ENCODE measurements at regions not wholly inside any gene's neighbourhood (a gene's known extent, or its start where the extent isn't known, plus 50 kb on each side); places are given as distances from the start of the nearest gene placed in this dataset.
"Not testable (repeated sequence)": the region's sequence is repeated elsewhere in the genome, so short reads cannot be mapped to it uniquely, and the experiment has no call there.

DNA sequence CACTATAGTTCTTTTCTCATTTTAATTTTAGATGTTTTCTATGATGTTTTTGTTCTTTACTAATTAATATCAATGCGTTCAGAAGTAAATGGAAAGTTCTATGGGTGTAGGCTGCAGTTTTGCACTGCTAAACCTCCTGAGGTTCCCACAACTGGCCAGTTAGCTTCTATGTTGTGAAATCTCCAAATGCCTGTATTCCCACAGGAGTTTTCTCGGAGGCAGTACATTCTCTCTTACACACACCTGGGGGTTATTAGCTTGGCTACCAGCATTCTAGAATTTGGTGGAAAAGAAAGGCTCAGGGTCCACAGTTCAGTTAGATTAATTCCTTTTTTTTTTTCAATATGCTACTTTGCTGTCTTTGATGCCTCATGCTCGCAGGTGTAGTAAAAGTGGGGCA, 216.9 kb upstream of the NRIP1 start:
- no peak for DNase-seq

DNA sequence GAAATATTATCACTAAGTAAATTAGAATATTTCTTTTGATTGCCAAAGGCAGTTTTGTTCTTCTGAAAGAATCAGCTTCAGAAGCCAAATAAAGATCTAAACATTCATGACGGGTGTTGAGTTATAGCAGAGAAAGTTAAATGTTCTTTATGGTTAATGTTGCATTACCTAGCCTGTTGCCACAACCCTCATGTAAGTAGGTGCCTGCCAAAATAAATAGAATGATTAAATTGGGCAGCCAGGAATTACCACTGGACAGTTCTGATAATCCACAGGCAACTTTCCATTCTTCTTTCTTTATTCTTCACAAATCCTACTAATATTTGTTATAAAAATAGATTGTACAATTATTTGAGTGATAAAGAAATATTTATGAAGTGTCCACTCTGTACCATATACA, 217.9 kb upstream of the NRIP1 start:
- no peak for DNase-seq

DNA sequence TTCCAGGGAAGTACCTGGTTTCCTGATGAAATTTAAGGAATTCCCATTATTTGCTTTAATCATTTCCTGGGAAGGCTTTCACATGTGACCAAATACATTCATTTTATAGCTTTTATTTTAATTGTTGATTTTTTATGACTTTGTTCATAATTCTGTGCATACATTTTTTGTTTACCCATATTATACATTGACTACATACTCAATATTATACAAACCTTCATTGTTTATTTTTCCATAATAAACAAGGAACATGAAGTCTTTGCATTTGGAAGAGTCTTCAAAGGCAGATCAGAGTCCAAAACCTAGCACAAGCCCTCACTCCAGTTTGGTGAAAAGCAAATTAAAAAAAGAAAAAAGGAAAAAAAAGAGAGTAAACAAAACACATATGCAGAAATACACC, 218.3 kb upstream of the NRIP1 start:
- no peak for DNase-seq

DNA sequence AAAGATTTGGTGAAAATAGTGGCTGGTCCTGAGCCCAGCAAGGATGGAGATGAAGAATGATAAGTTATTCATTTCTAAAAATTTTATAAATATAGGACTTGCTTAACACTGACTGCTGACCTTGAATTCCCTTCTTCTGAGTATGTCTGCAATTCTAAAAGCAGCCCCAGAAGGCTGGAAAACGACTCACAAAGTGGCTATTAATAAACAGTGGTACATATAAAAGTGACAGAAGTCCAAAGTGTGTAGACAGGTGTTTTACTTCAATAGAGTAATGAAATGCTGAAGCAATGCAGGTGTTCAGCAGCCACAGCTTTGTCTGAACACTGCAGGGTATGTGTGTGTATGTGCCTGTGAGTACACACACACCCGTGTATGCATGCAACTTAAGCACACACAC, 219.0 kb upstream of the NRIP1 start:
- DNase-seq = no peak

DNA sequence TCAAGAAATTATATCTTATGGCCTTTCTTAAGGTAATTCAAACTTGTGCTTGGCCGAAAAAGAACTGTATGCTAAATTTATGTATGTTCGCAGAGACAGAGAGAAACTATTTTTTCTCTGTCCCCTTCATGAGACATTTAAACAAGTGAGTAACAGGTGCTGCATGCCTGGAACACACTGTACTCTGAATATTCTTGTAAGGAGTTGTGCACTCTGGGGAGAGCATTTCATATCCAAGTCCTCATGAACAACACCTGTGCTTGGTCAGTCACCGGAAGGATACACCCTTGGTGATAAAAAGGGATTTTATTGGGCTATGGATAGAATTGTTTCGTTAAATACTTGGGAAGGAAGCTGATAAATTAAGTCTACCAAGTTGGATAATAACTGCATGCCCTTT, 220.8 kb upstream of the NRIP1 start:
- no peak for DNase-seq

DNA sequence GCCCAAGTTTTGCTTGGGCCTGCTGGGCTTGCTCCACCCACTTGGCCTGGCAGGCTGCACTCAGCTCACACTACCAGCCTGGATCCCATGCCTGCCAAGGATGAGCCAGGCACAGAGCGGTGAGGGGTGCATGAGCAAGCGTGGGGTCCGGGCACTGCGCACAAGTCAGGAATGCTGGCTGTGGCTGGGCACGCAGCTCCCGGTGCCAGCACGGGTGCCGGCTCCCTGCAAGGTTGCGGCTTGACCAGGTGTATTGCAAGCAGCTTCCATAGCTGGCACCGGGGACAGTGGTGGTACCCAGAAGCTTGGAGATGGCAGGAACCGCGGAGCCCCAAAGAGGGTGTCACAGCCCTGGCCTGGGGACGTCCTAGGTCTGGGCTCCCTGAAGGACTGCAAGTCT, 224.4 kb upstream of the NRIP1 start:
- DNase-seq = no peak

DNA sequence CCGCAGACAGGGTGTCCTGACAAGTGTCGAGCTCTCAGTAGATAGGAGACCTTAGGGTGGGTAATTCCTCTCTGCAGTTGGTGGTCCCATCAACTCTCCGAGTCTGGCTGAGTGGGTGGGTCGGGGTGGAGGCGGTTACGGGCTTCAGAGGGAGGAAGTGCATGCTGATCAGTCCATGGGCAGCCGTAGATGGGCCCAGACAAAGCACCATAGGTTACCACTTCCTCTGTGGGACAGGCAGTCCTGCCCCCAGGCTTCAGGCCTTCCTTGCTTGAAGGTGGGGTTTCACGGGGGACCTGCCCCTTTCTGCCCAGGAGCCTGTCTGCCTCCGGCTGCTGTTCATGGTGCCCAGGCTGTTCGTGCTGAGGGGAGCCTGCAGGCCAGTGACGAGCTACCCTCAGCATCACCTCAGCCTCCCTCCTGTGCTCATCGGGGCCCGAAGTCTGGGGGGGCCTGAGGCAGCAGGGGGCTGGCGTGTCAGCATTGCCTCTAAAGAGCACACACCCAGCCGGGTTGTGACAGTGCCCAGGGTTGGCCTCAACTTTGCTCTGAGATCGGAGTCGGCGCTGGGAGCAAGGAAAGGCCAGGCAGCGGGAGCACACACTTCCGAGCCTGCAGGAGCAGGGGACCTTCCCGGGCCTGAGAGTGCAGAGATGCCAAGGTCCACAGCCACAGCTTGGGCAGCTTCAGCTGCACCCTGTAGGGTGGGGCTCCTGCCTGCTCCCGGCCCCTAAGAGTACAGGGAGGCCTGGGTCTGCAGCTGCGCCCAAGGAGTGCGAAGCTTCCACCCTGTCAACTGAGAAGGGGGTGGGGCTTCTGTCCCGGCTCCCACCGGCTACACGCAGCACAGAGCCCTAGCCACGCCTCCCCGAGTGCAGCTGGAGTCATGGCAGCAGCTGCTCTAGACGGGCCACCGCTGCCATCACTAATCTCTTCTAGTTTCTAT, 225.4 kb upstream of the NRIP1 start:
- DNase-seq = no peak

DNA sequence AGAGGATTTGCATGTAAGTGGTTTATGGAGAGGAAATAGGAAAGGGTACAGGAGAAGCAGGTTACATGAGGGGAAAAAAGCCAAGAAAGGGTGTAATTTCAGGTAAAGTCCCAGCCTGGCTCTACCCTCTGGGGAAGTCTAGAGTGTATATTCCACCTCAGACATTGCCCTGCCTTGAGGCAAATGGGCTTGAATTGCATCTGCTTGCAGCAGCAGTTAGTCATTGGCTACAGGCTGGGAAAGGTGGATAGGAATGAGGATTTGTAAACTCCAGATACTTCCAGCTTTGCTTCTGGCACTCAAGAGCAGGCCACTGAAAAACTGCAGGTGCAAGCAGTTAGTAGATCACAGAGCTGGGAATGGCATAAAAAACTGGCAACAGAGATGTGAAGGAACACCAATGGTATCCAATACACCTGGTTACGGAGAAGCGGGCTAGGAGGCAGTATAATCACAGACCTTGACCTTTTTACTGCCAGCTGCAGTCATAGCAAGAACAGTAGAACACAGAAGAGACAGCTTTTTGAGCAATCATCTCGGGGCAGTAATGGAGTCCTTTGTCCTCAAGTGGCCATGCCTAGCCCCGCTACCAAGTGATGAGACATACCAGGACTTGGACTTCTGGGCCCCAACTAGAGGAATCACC, 226.9 kb upstream of the NRIP1 start:
- no peak for DNase-seq

DNA sequence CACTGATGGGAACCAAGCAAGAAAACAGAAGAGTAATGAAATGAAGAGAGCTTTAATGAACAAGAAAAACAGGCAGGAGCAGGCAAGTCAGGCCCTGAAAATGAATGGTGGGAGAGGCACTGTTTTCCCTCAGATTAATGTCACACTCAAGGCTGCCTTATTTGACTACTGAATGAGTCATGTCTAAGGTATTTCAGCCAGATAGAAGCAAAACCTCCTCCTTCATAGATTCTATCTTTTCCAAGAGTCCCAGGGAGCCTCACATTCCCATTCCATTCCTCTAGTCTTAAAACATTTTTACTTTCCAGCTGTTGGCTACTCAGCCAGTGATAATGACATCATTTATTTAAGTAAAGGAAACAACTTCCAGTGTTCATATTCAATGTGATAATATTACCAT, 228.4 kb upstream of the NRIP1 start:
- no peak for DNase-seq

DNA sequence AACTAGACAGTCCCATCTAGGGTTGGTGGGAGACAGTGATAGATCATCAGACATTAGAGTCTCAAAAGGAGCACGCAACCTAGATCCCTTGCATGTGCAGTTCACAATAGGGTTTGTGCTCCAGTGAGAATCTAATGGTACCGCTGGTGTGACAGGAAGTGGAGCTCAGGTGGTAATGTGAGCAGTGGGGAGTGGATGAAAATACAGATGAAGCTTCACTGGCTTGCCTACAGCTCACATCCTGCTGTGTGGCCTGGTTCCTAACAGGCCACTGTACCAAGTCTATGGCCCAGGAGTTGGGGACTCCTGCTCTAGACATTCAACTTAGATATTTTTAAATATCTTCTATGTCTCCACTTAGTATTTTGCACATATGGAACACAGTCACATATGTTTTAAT, 231.1 kb upstream of the NRIP1 start:
- no peak for DNase-seq

DNA sequence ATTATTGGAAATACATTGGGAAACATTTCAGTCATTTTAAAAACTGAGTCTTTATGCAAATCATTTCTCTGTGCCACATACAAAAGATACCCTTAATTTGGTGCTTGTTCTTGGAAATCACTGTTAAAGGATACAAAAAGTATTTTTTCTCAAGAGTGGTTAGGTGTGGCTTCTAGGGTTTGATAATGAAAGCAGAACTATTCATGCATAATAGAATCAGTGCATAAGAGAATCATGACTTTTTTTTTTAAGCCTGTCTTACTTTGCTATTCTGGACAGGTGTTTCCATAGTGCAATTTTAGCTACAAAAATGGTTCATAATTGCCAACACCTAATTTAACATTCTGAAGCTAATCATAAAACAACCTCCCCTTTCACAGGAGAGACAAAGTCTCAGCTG, 233.0 kb upstream of the NRIP1 start:
- no peak for DNase-seq

DNA sequence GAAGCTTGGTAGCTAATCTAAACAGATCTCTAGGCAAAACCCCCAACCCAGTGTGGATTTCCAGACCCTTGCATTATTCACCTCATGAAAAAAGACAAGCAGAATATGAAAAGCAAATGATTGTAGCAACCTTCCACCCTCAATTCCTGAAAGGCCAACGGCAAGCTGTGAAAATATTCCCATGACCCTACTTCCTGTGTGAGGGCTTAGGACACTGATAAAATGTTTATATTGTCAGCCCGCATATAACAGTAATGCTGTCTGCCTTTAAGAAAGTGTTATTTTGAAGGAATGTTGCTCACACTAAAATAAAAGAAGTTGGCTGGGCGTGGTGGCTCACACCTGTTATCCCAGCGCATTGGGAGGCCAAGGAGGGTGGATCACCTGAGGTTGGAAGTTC, 233.5 kb upstream of the NRIP1 start:
- no peak for DNase-seq

DNA sequence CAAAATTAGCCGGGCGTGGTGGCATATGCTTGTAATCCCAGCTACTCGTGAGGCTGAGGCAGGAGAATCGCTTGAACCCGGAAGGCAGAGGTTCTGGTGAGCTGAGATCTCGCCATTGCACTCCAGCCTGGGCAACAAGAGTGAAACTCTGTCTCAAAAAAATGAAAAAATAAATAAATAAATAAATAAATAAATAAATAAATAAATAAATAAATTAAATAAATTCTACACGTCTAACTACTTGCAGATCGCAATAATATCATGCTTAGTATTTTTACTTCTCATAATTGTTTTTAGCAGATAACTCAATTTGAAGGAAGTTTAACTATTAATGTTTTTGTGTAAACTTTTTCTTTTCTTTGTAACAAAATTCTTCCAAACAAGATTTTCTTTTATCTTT, 234.0 kb upstream of the NRIP1 start:
- not testable (repeated sequence) for DNase-seq

DNA sequence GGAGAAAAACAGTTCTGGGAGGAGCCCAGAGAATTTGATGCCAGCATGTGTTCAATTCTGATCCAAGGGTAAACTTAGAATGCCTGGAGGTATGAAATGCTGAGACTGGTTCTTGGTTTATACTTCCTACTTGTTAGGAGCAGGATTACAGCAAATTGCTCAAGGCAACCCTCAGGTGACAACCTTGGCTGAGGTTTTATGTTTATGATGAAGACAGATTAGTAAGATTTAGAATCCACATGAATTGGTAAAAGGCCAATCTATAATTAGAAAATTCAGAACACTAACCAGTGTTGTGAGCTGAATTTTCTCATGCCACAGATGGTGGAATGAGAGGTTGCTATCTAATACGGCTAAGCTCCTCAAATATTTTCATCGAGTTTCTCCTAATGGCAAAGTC, 235.3 kb upstream of the NRIP1 start:
- DNase-seq = no peak

DNA sequence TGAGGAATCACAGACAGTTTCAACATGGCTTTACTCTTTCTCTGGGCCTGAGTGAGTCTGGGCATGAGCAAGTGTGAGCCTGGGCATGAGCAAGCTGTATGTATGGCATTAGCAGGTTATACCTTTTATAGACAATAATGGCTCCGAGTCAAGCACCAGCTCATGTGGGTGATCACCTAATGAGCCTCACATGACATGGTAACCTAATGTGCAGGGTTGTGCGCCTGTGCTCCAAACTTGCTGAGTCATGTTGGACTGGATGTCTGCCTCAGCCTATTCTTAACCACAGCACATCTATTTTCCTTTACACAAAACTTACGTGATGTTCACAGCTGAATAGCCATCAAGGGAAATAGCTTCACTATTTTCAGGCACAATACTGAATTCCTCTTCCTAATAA, 236.2 kb upstream of the NRIP1 start:
- no peak for DNase-seq

DNA sequence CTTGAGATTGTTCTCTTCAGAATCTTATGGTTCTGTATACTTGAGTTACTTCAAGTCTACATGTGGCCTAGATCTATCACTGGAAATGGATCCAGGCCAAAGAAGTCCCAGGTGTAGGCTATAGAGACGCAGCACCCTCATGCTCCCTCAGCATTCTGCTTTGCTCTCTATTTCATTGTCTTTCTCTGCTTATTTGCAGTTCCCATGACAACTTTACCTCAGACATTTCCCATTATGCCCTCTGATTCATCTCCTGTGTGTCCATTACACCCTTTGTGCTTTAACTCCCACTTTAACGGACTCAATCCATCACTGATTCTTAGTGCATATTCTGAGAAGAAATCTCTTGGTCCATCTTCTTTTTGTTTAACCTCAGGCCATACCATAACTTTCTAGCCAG, 236.9 kb upstream of the NRIP1 start:
- DNase-seq = no peak

DNA sequence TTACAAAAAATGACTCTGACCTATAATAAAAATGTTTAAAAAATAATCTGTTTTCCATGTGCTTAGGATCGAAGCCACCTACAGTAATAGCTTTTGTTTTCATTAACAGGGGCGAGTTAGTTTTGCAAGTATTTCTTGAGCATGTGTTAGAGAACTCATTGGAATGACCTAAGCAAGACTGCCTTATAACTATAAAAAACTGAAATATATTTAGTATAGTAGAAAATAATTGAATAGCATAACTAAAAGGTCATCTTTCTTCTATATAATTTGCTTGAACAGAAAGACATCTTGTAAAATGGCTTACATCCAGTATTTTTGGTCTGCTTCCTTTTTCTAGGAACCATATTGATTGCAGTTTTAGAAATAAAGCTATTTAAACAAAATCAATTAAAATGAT, 241.5 kb upstream of the NRIP1 start:
- no peak for DNase-seq

DNA sequence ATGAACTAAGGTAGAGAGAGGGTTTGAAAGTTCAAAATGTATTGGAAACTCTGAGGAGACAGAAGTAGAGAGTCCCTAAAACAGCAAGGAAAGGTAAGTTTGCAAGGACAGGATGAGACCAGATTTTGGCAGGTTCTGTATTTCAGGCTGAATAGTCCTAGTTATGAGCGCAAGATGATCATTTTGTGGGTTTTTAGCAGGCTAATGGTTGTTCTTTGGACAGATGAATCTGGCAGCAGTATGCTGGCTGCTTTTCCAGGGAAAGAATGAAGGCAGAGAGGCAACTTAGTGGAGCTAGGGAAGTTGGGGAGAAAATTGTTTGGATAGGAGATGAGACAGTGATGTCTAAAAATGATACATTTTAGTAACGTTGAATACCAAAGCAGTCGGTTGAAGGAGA, 243.5 kb upstream of the NRIP1 start:
- DNase-seq = no peak

DNA sequence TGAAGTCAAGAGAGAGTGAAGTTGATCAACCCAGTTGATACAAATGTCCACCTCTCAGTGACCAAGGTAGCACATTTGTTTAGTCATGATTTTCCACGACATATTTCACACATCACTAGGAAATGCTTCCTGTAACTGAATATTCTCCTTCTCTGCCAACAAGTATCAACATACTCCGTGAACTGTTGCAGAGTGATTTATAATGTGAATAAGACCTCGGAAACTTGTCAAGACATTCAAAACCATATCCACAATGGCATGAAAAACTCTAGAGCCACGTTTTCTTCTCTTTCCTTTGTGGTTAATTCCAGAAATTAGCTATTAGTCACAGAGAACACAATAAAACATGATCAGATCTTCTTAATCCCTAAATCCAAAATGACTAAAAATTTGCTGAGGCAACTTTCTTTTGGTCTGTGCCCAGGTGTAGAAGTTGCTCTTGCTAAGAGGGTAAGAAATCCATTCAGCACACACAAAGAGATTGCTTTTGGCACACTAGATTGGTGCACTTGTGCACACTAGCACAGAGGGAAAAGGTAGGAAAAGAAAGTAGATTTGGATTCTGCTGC, 244.3 kb upstream of the NRIP1 start:
- no peak for DNase-seq

DNA sequence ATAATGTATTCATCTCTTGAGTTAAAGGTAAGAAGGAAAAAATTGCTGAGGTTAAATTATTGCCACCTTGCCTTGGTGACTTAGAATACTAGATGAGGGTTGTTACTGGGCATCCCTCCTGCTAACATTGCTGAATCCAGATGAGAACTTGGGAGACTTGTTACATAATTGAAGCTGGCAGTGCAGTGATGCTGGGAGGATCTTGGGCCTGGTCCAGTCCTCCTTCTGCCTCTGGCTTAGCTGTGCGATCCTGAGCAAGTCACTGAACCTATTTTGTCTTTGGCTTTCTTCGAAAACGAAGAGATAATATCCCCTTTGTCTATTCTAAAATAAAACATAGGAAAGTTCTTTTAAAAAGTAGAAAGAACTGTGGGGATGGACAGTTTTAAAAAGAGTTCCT, 244.9 kb upstream of the NRIP1 start:
- DNase-seq = no peak

DNA sequence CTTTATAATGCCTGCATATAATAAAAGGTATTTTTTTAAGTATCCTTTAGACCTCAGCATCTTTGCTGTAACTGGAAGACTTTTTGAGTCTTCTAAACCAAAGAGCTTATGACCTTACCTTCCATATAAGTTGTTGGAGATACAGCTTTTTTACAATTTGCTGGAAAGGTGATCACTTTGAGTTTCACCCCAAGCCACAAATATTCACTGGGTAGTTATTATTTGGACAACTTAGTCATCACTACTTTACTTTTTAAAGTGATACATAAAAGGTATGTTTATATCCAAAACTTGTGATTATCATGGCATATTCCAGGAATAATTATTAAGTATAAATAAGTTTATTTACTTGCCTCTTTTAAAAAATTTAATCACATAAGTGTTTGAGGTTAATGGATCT, 246.7 kb upstream of the NRIP1 start:
- DNase-seq = no peak

DNA sequence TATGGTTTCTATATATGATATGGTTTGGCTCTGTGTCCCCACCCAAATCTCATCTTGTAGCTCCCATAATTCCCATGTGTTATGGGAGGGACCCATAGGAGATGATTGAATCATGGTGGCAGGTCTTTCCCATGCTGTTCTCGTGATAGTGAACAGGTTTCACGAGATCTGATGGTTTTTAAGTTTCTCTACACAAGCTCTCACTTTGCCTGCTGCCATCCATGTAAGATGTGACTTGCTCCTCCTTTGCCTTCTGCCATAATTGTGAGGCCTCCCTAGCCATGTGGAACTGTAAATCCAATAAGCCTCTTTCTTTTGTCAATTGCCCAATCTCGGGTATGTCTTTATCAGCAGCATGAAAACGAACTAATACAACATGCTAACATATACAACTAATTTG, 252.2 kb upstream of the NRIP1 start:
- DNase-seq = not testable (repeated sequence)

DNA sequence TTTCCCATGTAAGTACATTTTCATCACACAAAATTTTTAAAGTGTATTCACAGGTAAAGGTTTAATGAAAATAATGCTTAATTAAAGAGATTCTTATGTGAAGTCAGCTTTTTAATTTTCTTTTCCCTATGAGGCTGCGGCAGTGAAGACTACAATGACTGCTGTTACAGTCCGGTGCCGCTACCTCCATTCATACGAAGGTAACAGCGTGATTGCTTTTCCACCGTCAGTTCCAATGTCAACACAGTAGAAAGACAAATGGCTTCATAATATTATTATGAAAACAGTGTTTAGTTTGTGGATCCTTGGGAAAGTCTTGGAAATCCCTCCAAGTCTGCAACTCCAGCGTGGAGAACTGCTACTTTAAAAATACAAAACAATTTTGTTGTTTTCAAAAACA, 254.9 kb upstream of the NRIP1 start:
- DNase-seq = no peak

DNA sequence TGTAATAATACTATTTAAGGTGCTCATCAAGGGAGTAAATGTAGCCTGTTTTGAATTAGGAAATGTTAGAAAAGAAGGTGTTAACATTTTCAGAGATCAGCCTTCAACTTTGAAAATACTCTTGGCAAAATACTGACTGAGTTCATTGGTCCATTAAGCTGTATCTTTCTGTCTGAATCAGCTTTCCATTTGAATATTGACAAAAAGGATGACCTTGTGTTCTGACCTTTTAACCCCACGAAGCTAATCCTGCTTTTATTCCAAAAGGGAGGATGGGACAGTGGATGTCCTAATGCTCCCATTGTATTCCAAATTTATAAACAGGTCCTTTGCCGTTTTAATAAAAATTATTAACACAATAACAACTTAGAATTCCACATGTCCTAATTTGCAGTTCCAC, 259.7 kb upstream of the NRIP1 start:
- no peak for DNase-seq

All from right forelimb (tissue), 1 donor.